IMR-90 (cell line): ENCODE measurements at regions not wholly inside any gene's neighbourhood (a gene's known extent, or its start where the extent isn't known, plus 50 kb on each side); places are given as distances from the start of the nearest gene placed in this dataset.

Experiments
- CTCF ChIP-seq: conservative IDR thresholded peaks from 2 replicates; pipeline ENCODE4 v1.5.1; 2012; ENCODE audit warnings: mild to moderate bottlenecking, low read depth, low read length, improper control_type of control experiment
- MXI1 ChIP-seq: IDR thresholded peaks from 2 replicates; pipeline ENCODE4 v1.6.1; 2012; ENCODE audit warnings: low read depth, mild to moderate bottlenecking, low read length, moderate library complexity, borderline replicate concordance
- RAD21 ChIP-seq: IDR thresholded peaks from 2 replicates; pipeline ENCODE4 v1.6.1; 2012; ENCODE audit warnings: low read length, improper control_type of control experiment
- USF2 ChIP-seq: fragments of 150-350 bp; IDR thresholded peaks from 2 replicates; pipeline ENCODE4 v1.6.1; 2017; ENCODE audit warnings: mild to moderate bottlenecking, antibody characterized with exemption, low read length, low read depth

- no peak for TF ChIP-seq CTCF
- TF ChIP-seq RAD21 = no peak
- TF ChIP-seq USF2 = no peak
- TF ChIP-seq MXI1 = no peak
These were observed 147.0 kb downstream of the PSAT1 start for GRCh38 chr9:78443946-78444345.
